DMS79 treated with DMSO at 0.1 percent for 48 hours (cell line): ENCODE measurements at regions not wholly inside any gene's neighbourhood (a gene's known extent, or its start where the extent isn't known, plus 50 kb on each side); places are given as distances from the start of the nearest gene placed in this dataset.
"Not testable (repeated sequence)": the region's sequence is repeated elsewhere in the genome, so short reads cannot be mapped to it uniquely, and the experiment has no call there.

Experiments
- DNase-seq: peaks from one replicate; lab custom pipeline; 2025; lab: John Stamatoyannopoulos, UW

DNA sequence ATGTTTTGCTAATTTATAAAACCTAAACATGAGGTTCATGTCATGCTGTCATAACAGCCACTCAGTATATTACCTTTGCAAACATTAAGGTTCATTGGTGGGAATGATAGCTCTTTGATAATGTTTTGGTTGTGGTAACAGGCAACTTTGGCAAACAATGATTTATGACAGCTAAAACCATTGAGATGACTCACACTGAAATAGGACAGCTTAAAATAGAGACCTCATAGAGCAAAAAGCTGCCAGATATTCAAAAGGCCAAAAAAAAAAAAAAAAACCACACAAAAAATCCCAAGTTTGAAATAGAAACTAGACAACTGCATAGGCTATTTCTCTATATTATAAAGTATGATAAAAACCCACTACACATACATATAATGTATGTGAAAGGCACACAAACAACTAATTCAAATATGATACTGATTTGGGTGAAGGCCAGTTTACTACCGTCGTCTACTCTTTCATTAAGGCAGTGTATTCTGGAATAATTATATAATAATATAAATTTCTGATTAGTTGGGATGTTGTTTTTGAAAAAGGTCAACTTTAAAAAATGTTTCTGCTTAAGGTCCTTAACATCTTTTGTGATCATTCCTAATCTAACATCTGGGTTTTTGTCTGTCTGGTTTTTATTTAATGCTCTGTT is 646.0 kb upstream of the PITX2 start:
- no peak for DNase-seq

DNA sequence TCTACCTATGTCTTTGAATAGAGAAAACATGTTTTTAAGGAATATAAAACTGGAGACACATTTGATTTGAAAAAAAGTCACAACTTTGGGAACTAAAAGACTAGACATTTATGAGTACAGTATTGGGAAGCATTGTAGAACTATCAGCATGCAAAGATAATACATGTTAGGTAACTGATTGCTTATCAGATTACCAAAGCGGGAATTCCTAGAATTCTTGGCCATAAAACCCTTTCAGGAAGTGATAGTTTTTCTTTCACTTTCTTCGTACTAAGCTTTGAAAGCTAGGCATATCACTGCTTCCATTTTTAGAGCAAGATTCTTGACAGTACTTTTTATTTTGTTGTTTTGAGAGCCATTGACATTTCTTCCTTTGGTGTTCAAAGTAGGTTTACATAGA is 646.6 kb upstream of the PITX2 start:
- DNase-seq = no peak

DNA sequence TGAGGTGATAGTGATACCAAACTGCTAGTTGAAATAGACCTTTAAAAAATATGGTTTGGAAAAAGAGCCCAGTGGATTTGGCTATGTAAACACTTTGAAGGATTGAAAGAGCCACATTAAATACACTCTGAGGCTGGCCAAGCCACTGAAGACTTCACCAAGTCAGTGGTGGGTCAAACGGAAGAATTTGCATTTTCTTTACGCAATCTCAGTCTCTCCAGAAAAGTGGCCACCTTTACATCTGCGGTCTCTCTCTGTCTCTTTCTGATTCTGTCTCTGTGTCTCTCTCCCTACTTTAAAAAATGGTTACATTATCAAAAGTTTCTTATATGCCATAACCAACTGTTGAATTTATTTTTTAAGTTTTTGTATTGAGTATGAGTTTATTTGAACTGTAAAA is 651.2 kb upstream of the PITX2 start:
- DNase-seq = no peak

DNA sequence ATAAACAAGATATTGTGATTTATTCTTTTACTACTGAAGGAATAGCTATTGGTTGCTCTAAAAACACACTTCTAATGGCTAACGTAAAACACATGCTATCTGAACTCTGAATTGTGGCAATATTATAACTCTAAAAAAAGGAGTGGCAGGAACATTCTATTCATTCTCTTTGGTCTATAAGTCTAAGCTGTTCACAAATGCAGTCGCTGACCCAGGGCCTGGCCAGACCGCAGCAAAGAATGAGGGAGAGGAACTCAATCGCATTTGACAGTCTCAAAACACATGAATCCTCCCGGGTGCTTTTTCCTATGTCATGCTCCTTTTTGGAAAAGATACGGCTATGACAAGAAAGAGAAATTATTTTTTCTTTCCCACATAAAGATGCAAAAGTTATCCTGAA is 651.6 kb upstream of the PITX2 start:
- DNase-seq = no peak

DNA sequence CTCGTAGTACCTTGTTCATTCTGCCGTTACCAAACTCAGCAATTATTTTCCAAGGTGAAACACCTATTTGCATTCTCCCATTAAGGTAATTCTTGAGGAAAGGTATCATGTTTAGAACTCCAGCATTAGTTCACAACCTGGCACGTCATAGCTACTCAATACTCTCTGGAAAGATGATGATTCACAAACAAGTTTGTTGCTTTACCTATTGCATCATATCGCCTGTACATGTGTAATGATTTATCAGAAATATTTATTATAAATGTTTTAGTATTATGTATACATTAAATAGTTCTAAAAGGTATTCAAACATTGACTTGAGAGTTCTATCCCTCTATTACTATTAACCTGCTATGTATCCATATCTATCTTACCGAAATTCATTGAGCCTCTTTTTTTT is 658.3 kb upstream of the PITX2 start:
- no peak for DNase-seq

DNA sequence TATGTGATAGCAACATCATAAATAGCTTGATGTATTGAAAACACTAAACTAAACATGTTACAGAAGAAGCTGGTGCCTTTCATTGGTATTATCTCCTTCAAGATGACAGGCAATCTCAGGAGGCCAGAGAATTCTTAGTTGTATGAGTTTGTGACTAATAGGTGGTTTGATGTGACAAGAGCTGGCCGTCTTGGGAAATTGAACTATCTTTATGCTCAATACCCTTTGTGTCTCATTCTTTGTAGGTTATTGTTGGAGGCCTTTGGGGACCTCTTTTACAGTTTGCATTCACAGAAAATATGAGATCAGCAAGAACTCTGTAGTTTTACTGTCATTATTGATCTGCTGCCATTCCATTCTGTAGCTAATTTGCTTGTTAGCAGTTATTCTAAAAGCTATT is 659.2 kb upstream of the PITX2 start:
- DNase-seq = no peak

DNA sequence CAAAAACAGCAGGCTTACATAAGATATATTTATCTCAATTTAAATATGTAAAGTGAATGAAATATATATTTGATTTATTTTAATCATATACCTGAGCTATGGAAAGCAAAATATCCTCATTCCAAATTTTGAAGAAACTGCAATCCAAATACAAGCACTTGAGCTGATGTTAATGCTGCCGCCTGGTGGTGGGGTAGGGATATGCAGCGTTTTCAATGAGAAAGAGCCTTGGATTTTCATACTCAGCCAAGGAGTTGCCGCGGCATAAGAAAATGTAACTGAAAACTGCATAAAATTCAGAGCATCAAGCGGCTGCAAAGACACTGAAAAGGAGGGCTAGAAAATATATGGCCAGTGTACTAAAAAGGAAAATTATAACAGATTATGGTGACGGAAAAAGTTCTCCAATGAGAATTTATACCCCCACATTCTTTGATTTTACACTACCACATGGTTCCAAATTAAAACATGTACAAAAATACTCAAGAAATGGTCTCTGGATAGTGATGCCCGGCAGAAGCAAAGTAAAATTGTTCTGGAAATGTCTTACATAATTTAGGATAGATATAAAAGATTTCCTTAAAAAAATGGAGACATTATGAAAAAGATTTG is 660.3 kb upstream of the PITX2 start:
- no peak for DNase-seq

DNA sequence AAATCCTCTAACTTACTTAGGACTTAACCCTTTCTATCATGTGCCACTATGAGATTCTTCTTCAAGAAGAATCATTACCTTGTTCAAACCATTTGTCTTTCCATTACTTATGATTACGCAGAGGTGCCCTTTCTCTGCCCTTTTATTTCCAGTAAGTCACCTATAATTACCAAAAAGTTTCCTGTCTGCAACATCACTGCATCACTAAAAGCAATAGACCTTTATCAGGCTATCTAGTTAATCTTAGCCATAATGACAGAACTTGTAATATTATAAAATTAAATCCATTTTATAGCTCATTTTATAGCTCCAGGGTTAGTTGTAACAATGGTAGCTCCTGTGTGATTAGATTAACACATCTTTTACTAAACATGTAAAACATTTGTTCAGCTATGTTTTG is 673.6 kb upstream of the PITX2 start:
- no peak for DNase-seq

DNA sequence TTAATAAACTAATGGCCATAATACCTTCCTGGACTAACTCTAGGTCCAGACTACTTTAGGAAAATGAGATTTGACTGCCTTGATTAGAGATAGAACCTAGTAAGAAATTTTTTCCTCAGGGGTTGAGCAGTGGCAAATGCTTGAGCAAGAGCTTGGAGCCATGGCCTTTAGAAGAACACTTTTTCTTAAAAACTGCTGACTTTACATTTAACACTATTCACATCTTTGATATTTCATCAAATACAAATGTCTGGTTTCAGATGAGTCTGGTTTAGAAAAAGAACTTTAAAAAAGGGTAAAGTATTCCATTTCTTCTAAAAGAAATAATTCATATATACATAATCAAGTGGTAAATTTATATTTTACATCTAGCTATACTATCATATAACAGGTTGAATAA is 680.9 kb upstream of the PITX2 start:
- no peak for DNase-seq

DNA sequence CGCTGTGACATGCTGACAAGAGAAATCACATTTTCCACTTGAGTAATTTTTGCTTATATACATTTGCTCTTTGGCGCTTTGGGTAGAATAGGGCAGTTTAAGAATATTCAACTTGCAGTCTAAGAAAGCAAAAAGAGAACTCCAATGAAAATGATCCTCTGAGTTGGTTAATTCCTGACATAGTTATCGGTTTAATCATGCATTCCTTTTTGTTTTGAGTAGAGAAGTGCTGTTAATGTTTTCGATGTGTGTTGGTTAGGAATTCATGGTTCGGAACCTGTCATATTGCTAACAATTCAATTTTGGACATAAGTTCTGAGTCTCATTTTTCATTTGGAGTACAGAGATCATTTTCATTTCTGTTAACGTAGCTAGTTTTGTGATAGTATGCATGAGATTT is 700.6 kb upstream of the PITX2 start:
- no peak for DNase-seq

DNA sequence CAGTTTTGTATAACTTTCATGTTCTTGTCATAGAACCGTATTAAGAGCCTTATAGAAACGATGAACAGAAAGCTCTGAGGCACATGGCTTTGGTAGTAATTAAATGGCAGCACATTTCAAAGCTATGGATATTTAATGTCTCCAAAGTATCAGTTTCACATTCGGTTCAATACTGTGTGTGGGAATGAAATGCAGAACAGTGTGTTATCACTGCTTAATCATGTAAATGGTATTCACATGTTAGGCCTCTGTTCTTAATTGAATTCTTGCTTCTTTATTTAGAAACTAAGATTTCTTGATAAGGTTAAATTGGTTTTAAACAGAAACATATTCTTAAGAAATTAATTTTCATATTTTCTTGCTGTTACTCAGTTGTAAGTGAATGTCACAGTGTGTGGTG is 701.0 kb upstream of the PITX2 start:
- no peak for DNase-seq

DNA sequence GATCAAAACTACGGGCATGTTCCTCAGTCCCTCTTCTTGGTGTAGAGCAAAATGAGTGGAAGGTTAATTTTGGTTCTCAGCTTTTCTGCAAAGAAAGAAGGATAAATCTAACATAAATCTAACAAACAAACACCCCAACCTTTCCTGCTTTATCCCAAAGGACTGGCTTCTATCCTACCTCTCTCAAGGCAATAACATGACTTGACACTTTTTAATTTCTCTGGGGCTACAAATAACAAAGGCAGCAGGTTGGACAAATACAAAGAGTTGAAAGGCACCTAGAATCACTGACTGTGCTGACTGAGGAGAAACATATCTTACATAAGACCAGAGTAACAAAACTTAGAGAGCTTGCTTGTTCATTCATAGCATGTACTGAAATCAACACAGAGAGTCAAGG is 703.6 kb upstream of the PITX2 start:
- DNase-seq = no peak

DNA sequence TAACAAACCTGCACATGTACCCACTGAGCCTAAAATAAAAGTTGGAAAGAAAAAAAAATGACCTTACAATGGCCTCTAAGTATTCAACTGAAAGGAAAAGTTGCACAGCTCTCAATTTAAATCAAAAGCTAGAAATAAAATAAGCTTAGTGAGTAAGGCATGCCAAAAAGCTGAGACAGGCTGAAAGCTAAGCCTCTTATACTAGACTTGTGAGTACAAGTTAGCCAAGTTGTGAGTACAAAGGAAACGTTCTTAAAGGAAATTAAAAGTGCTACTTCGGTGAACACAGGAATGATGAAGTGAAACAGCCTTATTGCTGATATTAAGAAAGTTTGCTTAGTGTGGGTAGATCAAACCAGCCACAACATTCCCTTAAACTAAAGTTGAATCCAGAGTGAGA is 707.9 kb upstream of the PITX2 start:
- no peak for DNase-seq

DNA sequence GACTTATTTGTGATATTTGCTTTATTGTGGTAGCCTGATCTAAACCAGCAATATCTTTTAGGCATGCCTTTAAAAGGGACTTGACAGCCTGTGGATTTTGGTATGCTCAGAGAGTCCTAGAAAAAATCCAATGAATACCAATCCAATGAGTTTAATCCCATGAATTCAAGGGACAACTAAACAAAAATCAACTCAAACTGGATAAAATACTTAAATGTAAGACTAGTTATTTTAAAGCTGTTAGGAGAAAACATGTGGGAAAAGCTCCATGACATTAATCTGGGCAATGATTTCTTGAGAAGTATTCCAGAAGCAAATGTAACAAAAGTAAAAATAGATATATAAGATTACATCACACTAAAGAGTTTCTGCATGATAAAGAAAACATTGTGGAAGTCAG is 711.5 kb upstream of the PITX2 start:
- no peak for DNase-seq

DNA sequence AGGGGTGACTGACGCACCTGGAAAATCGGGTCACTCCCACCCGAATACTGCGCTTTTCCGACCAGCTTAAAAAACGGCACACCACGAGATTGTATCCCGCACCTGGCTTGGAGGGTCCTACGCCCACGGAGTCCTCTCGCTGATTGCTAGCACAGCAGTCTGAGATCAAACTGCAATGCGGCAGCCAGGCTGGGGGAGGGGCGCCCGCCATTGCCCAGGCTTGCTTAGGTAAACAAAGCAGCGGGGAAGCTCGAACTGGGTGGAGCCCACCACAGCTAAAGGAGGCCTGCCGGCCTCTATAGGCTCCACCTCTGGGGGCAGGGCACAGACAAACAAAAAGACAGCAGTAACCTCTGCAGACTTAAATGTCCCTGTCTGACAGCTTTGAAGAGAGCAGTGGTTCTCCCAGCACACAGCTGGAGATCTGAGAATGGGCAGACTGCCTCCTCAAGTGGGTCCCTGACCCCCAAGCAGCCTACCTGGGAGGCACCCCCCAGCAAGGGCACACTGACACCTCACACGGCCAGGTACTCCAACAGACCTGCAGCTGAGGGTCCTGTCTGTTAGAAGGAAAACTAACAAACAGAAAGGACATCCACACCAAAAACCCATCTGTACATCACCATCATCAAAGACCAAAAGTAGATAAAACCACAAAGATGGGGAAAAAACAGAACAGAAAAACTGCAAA is 714.5 kb upstream of the PITX2 start:
- not testable (repeated sequence) for DNase-seq

DNA sequence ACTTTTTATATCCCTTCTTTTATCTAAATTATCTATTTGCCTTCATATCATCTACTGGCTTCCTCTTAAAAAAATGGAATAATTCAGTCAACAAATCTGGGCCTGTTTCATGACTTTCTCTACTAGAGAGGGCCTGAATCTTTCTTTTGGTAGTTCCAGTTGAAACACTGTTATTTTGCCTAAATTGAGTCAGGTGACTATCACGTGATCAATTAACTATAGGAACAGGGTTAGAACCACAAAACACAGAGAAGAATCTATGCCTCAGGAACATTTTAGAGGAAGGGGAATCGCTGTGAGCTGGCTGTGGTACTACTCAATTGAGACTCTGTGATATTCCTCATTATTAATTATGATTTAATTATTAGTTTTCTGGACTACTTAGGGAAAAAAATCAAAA is 736.7 kb upstream of the PITX2 start:
- no peak for DNase-seq

DNA sequence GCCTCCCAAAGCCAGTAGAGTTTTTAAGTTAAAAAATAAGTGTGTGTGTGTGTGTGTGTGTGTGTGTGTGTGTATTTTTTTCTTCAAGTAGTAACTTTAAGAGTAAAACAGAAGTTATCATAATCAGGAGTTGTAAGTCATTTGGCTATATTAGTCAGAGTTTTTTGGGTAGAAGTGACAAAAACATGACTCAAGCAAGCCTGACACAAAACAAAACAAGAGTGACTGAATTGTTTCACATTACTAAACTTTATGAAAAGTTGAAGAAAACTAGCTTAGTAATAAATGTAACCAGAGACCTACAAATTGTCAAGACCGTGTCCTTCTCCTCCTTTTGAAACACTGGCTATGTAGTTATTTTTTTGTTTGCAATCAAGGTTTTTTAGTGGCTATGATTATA is 738.0 kb upstream of the PITX2 start:
- DNase-seq = no peak

DNA sequence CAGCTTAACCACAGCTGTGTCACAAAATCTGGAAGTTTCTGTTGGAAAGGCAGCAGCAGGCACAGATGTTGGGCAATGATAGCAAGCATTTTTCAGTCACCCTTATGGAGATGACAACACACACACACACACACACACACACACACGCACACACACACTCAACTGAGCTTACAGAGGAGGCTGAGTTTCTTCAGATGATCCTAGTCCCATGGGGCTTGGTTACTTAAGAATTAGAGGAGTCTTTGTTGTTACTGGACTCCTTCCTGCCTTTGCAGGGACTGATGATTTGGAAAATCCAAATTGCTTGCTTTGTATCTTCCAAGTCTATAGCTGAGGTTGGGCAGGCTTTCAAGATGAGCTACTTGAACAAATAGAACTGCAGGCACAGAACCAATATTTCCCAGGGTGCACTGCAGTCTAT is 740.1 kb upstream of the PITX2 start:
- DNase-seq = no peak

DNA sequence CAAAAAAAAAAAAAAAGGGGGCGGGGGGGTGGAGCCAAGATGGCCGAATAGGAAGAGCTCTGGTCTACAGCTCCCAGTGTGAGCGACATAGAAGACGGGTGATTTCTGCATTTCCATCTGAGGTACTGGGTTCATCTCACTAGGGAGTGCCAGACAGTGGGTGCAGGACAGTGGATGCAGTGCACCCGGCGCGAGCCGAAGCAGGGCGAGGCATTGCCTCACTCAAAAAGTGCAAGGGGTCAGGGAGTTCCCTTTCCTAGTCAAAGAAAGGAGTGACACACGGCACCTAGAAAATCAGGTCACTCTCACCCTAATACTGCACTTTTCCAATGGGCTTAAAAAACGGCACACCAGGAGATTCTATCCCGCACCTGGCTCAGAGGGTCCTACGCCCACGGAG is 755.0 kb upstream of the PITX2 start:
- not testable (repeated sequence) for DNase-seq

DNA sequence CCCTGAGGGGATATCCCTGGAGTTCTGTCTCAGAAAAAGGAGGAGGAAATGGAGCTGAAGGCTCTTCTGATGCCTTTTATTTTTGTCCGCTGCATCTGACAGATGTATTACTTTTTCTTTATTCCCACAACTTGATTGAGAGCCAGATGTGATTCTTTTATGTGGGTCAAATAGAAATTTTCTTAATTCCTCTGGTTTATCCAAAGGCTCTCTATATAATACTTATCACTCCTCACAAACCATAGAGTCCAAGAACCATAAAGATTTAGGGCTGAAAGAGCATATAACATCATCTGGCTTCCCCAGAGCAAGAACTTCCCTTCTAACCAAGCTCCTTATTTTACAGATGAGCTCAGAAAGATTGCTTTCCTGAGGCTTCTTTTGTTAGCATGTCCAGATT is 756.7 kb upstream of the FAM241A start:
- no peak for DNase-seq

DNA sequence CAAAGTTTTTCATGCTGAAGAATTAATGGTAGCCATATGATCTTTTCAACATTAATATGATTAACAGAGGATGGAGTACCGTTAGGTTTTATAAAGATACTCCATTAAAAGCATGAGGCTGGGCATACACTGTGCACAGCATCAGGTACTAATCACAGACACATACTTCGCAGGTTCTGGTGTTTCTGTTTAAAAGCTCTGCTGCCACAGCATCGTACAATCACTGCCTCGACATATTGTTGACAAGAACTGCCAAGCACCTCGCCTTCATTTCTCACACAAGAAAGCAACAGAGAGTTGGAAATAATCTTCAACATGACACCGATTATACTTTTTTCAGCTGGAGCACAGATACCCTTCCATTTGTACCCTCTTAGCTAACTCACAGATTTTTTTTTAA is 753.4 kb upstream of the FAM241A start:
- no peak for DNase-seq

DNA sequence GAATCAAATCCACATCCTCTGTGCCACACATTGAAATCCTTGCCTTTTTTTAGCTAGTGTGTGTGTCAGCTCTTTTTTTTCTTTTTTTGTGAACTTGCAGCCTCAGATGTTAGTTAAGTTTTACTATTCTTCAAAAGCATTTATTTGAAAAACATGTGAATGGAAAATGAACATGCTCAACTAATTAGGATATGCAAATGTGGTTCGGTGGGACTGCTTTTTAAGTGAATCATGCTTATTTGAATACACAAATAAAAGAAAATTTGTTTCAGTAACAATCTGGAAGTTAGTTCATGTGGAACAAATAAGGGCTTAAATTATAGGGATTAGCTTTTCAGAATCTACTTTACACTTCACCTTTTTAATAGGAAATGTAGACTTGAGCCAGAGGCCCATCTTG is 751.5 kb upstream of the FAM241A start:
- DNase-seq = no peak

DNA sequence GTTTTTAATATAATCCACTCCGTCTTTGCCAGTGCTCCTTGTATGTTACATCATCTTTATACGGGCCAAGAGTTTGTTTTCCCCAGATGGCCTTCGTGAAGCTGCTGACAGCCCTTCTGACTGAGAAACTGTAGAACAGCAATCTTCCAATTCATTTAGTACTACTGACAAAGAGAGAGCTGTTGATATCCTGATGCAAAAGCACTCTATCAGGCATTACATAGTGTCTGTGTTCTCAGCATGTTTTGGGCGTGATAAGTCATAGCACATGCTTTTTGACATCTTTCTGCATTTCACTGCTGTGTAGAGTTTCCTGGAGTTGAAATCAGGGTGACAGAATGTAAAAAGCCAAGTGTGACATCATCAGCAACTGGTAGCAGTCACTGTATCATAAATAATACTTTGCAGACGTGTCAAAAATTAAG is 746.3 kb upstream of the FAM241A start:
- DNase-seq = no peak

DNA sequence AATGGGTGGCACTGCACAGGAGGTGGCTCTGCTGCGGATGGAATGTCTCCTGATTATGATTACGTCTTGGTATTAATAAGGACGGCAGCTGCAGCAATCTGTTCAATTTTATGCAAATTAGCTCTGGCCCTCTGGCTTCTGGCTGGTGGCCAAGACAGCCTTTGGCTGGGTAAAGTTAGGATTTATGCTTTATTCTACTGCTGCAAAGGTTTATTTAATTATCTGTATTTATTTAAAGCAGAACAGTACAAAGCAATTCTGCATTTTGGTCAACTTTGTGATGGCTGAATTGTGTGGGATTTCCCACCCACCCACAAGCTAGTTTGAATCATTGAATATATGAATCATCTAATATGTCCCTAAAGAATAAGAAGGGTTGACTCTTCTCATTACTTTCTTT is 745.6 kb upstream of the FAM241A start:
- no peak for DNase-seq
